Spleen (tissue), 11 donors: ENCODE measurements at regions not wholly inside any gene's neighbourhood (a gene's known extent, or its start where the extent isn't known, plus 50 kb on each side); places are given as distances from the start of the nearest gene placed in this dataset.

Source experiments
- DNase-seq: peaks from one replicate; pipeline ENCODE4 v3.0.0-alpha.2; 2020
- H3K27ac ChIP-seq, 8 donors: fragments of 200-600 bp; sonication (generic) in 7 of 8; 1 replicate in 4 of 8; 2 replicates in 4 of 8; pipeline versions ENCODE4 v1.5.0 to v1.8.0; 2016 to 2021; ENCODE audit warnings: inconsistent platforms in 4 of 8, mild to moderate bottlenecking in 4 of 8, moderate library complexity in 1 of 8
- H3K27me3 ChIP-seq, 7 donors: fragments of 200-600 bp; sonication (generic) in 6 of 7; replicated peaks in 1 of 7; 1 replicate in 4 of 7; 2 replicates in 3 of 7; pipeline versions ENCODE4 v1.5.0 to v1.8.0; 2016 to 2021; ENCODE audit warnings: inconsistent platforms in 3 of 7, mild to moderate bottlenecking in 1 of 7
- H3K36me3 ChIP-seq, 6 donors: fragments of 200-600 bp; sonication (generic) in 5 of 6; 1 replicate in 4 of 6; 2 replicates in 2 of 6; pipeline versions ENCODE4 v1.5.0 to v1.8.0; 2016 to 2021; ENCODE audit warnings: inconsistent platforms in 2 of 6
- H3K4me1 ChIP-seq, 6 donors: fragments of 200-600 bp; sonication (generic) in 5 of 6; 1 replicate in 3 of 6; 2 replicates in 3 of 6; pipeline versions ENCODE4 v1.5.0 to v1.8.0; 2016 to 2021; ENCODE audit warnings: inconsistent platforms in 3 of 6
- H3K4me3 ChIP-seq, 8 donors: fragments of 200-600 bp; sonication (generic) in 7 of 8; 1 replicate in 4 of 8; 2 replicates in 4 of 8; pipeline versions ENCODE4 v1.5.0 to v1.8.0; 2016 to 2021; ENCODE audit warnings: inconsistent platforms in 4 of 8, mild to moderate bottlenecking in 4 of 8, moderate library complexity in 2 of 8
- H3K9me3 ChIP-seq, 8 donors: fragments of 200-600 bp; sonication (generic) in 7 of 8; 1 replicate in 4 of 8; 2 replicates in 4 of 8; pipeline versions ENCODE4 v1.5.0 to v1.8.0; 2016 to 2021; ENCODE audit warnings: inconsistent platforms in 4 of 8
- POLR2A ChIP-seq, 3 donors: fragments of 450-650 bp; IDR thresholded peaks; one replicate each; pipeline ENCODE4 v1.5.1; 2017; ENCODE audit warnings: antibody characterized with exemption in 3 of 3, mild to moderate bottlenecking in 1 of 3
- POLR2AphosphoS5 ChIP-seq, 3 donors: sonication (generic); formaldehyde crosslinking; IDR thresholded peaks; one replicate each; pipeline ENCODE4 v1.5.1; 2017; ENCODE audit warnings: antibody characterized with exemption in 3 of 3
- WGBS, 5 donors: extraction: QIAGEN DNeasy Blood & Tissue Kit in 3 of 5; methylation state at CpG; one replicate each; pipeline versions ENCODE4 v1.1.5 to v1.1.7; 2013 to 2018; 5-methylcytosine and 5-hydroxymethylcytosine counted together
- intact Hi-C: fragments of 100-400 bp; cut with DNase I; formaldehyde crosslinking; loops from one replicate; pipeline ENCODE4 v1.15.0; 2023; ENCODE audit warnings: low total_unique reads
- TF ChIP-seq, protein P1 (sequence below), 11 experiments: fragments of 200-600 bp in 7 of 11; fragments of 450-650 bp in 4 of 11; sonication (generic) in 4 of 11; IDR thresholded peaks in 8 of 11; conservative IDR thresholded peaks in 3 of 11; 1 replicate in 7 of 11; 2 replicates in 4 of 11; pipeline versions ENCODE4 v1.4.0 to v1.8.0; 2016 to 2021; ENCODE audit warnings: antibody characterized with exemption in 11 of 11, inconsistent platforms in 4 of 11, mild to moderate bottlenecking in 1 of 11
- donor health status: healthy with polysubstance abuse.
- donor health status: DM: no; HTN: no; CAD: no; lungs with moderate emphysema.
- donor health status: DM: no; HTN: no; CAD: no.
- donor health status: Bipolar disorder and iron deficiency.
- donor health status: healthy.
- donor health status: DM: no; HTN: no; CAD: no.
- donor health status: DM: yes; HTN: yes; CAD: no.

DNA sequence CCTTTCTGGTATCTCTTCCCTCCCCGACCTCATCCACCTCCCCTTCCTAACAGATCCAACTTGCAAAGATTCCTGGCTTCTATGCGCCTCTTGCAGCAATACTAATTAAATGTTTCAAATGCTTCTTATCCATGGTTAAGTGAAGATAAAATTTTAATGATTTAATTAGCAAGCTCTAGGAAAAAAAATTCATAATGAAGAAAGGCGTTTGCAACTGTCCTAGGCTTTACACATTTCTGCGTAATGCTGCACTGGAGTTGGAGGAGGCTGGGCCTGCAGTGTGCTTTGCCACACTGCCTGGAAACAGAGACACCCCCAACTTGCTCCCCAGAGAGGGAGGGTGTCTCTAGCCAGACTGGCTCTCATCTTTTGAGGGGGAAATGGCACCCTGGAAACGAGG, 123.9 kb upstream of the CARD11 start:
- Histone ChIP-seq H3K27ac (no peak overlapping the region), H3K4me3 (no peak overlapping the region), H3K4me1 (no peaks in the 10 kb centered on the region), H3K36me3 (no peaks in the 10 kb centered on the region), H3K27me3 (peaks cover 0 to 45% (median 3%) of the 10 kb centered on the region in 7 donors), H3K9me3 (peaks cover 0 to 9% (median 0%) of the 10 kb centered on the region in 8 donors)
- no peak for DNase-seq
- no peak for TF ChIP-seq POLR2AphosphoS5 (IDR thresholded peaks at IDR 0.05)
- TF ChIP-seq POLR2A (IDR thresholded peaks at IDR 0.05) = no peak
- TF ChIP-seq, protein P1, sequence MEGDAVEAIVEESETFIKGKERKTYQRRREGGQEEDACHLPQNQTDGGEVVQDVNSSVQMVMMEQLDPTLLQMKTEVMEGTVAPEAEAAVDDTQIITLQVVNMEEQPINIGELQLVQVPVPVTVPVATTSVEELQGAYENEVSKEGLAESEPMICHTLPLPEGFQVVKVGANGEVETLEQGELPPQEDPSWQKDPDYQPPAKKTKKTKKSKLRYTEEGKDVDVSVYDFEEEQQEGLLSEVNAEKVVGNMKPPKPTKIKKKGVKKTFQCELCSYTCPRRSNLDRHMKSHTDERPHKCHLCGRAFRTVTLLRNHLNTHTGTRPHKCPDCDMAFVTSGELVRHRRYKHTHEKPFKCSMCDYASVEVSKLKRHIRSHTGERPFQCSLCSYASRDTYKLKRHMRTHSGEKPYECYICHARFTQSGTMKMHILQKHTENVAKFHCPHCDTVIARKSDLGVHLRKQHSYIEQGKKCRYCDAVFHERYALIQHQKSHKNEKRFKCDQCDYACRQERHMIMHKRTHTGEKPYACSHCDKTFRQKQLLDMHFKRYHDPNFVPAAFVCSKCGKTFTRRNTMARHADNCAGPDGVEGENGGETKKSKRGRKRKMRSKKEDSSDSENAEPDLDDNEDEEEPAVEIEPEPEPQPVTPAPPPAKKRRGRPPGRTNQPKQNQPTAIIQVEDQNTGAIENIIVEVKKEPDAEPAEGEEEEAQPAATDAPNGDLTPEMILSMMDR (IDR thresholded peaks at IDR 0.05 in 8 of 11, conservative IDR thresholded peaks at IDR 0.05 in 3 of 11) = no peak
- WGBS, 5 donors = 61 to 79% (median 75%) methylated on average over 5 of the region's 5 CpGs
- intact Hi-C loops = no loop called here

DNA sequence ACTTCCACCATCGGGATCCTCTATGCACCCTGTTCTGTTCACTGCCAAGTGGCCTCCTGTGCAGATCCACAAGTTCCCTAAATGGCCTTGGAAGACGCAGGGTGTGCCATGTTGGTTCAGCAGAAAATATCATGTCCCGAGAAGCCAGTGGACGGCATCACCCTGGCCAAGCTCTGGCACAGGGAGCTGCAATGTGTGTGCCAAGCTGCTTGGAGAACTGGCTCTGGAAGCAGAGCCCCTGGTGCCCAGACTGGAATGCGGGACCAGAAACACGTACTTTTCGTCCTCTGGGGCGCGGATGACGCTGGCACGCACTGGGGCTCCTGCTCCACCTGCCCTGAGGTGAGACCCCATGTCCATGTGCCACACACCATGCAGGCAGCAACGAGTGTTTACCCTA, 124.7 kb upstream of the CARD11 start:
- Histone ChIP-seq H3K4me3 (no peak overlapping the region), H3K27me3 (peaks cover 0 to 45% (median 3%) of the 10 kb centered on the region in 7 donors), H3K9me3 (peaks cover 0 to 5% (median 0%) of the 10 kb centered on the region in 8 donors), H3K4me1 (no peaks in the 10 kb centered on the region), H3K36me3 (no peaks in the 10 kb centered on the region), H3K27ac (no peak overlapping the region)
- TF ChIP-seq, protein P1 (IDR thresholded peaks at IDR 0.05 in 8 of 11, conservative IDR thresholded peaks at IDR 0.05 in 3 of 11) = no peak
- TF ChIP-seq POLR2AphosphoS5 (IDR thresholded peaks at IDR 0.05) (no peak), POLR2A (IDR thresholded peaks at IDR 0.05) (no peak)
- no peak for DNase-seq
- 79 to 90% (median 86%) methylated on average over 9 to 12 of the region's 12 CpGs for WGBS, 5 donors
- intact Hi-C loops = no loop called here

DNA sequence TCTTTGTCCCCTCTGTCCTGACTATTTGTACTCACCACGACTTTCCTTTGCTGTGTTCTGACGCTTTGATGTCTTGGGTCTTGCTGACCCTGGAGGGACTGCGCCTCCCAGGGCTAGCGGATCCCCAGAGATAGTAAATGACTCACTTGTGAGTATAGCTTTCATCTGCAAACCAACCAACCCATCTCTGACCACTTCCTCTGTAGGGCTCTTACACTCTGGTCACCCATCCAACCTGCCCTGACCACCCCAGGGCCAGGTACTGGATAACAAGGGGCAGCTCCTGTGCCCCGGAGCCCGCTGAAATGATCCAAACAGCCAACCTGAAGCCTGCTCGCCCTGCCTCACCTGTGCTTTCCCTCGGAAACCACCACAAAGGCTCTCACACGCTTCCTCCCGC, 125.2 kb upstream of the CARD11 start:
- 78 to 84% (median 80%) methylated on average over 10 of the region's 10 CpGs for WGBS, 5 donors
- no peak for DNase-seq
- Histone ChIP-seq H3K9me3 (peaks cover 0 to 5% (median 0%) of the 10 kb centered on the region in 8 donors), H3K4me1 (no peaks in the 10 kb centered on the region), H3K27me3 (peaks cover 0 to 45% (median 3%) of the 10 kb centered on the region in 7 donors), H3K36me3 (no peaks in the 10 kb centered on the region), H3K4me3 (no peak overlapping the region), H3K27ac (no peak overlapping the region)
- no peak for TF ChIP-seq POLR2A (IDR thresholded peaks at IDR 0.05)
- TF ChIP-seq POLR2AphosphoS5 (IDR thresholded peaks at IDR 0.05) = no peak
- TF ChIP-seq, protein P1 (IDR thresholded peaks at IDR 0.05 in 8 of 11, conservative IDR thresholded peaks at IDR 0.05 in 3 of 11) = no peak
- intact Hi-C loops = no loop called here

DNA sequence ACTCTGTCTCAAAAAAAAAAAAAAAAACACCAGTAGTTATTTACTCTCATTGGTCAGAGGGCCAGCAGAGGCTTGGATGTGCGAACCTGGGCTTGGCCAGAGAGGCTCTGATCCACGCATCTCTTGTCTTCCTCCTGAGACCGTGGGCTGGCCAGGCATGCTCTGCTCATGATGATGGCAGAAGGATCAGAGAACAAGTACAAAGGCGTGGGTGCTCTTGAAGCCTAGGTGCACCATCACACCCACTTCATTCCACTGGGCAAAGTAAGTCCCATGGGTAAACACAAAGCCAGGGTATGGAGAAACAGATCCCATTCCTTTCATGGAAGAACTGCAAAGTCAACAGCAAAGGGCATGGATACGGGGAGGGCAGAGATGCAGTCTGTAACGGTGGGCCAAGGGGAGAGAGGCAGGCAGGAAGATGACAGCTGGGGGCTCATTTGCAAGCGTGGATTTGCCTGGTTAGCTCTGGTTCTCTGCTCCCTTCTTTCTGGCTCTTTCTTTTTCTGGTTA, 128.2 kb upstream of the SDK1 start:
- H3K9me3 ChIP-seq = peaks cover 0 to 9% (median 0%) of the 10 kb centered on the region in 8 donors
- WGBS, 5 donors = 76 to 88% (median 86%) methylated on average over 7 of the region's 7 CpGs

More for the DNA sequence above, 128.2 kb upstream of the SDK1 start:
- Histone ChIP-seq H3K4me3 (no peak overlapping the region), H3K36me3 (no peaks in the 10 kb centered on the region), H3K4me1 (no peaks in the 10 kb centered on the region), H3K27me3 (peaks cover 0 to 31% (median 3%) of the 10 kb centered on the region in 7 donors), H3K27ac (no peak overlapping the region)
- TF ChIP-seq POLR2AphosphoS5 (IDR thresholded peaks at IDR 0.05) = no peak
- TF ChIP-seq, protein P1 (IDR thresholded peaks at IDR 0.05 in 8 of 11, conservative IDR thresholded peaks at IDR 0.05 in 3 of 11) = no peak
- TF ChIP-seq POLR2A (IDR thresholded peaks at IDR 0.05) = no peak
- no peak for DNase-seq
- intact Hi-C loops = no loop called here
